Stimulated activated CD4-positive, alpha-beta T cell treated with anti-CD3 and anti-CD28 coated beads, Interleukin-2, amount 100 ng/mL, for 24 hours (primary cell): ENCODE measurements at regions not wholly inside any gene's neighbourhood (a gene's known extent, or its start where the extent isn't known, plus 50 kb on each side); places are given as distances from the start of the nearest gene placed in this dataset.
"Not testable (repeated sequence)": the region's sequence is repeated elsewhere in the genome, so short reads cannot be mapped to it uniquely, and the experiment has no call there.

Experiments
- DNase-seq, 2 donors: peaks; one replicate each; pipeline ENCODE4 v3.0.0-alpha.2; 2020

DNA sequence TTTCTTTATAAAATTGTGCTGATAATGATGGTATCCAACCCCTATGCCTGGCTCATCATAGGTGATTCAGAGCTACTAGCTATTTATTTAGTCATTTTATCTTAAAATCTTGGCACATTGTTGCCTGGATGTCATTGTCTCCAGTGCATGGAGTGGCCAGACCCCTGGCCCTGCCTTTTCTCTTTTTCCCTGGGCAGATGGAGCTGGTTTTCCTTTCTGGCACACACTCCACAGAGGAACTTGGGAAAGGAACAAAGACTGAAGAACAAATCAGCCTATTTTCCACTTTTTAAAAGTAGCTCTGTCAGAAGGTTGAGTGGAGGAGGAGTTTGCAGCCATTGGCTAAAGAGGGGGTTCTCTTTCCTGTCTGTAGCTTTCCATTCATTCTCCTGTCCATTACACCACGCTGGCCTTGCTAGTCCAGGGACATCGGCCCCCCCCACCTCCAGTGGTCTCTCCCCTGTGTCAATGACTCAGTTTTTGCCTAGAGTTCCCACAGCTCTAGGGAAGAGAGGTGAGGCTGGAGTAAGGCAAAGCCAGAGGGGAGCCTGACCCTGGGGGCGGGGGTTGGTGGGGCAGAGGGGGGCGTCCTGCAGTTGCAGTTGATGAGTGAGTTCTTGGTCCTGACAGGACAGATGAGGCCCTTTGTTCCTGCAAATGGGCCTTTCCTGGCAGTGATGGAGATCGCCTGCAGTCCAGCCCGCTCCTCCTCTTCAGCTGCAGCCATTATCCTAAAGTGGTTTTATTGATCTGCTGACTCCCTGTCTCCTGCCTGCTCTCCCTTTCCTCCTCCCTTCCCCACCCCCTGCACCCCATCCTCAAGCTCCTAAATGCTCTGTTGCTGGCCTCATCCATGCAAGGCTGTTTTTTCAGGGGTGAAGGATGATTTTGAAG, 774.5 kb downstream of the DHX35 start:
- DNase-seq: no peak

DNA sequence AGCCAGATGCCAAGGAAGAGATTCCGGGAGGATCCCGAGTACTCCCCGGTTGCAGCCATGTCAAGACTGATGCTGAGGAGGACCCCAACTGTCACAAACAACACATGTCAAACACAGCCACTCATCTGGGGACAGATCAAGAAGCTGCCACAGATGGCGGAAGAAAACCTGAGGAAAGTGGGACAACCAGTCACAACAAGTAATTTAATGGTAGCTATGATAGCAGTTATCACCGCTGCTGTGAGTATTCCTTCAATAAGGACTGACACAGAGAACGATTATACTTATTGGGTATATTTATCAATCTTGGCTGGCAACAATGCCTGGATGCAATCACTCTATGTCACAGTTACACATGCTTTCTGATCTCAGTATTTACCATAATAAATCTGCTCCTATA, 763.4 kb downstream of the DHX35 start:
- DNase-seq: not testable (repeated sequence)

DNA sequence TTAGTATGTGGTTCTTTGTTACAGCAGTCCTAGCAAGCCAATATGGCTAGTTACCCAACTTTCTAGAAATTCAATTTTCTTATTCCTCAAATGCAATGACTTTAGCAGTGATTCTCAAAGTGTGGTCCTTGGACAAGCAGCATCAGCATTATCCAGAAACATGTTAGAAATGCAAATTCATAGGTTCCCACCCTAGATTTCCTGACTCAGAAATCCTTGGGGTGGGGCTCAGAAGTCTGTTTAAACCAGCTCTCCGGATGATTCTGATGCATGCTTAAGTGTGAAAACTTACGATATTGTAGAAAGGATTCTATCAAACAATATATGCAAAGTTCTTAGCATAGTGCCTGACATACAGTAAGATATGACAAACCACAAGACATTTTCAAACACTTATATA, 757.1 kb downstream of the DHX35 start:
- DNase-seq: no peak

DNA sequence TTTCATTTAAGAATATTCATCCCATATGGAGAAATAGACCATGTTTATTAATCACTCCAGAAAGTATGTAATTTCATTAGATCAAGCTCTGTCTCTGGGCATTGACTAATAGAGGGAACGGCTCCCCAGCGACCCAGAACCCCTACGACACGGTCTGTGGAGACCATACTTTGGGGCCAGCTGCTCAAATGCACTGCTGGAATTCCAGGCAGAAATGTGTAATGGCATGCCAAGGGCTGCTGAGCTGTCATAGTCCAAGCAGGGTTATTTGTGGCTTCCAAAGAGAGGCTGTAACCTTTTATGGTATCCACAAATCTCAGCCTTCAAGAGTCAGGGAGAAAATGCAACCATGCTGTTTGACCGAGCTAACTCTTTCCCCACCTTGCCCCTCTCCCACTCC, 755.8 kb downstream of the DHX35 start:
- no peak for DNase-seq

DNA sequence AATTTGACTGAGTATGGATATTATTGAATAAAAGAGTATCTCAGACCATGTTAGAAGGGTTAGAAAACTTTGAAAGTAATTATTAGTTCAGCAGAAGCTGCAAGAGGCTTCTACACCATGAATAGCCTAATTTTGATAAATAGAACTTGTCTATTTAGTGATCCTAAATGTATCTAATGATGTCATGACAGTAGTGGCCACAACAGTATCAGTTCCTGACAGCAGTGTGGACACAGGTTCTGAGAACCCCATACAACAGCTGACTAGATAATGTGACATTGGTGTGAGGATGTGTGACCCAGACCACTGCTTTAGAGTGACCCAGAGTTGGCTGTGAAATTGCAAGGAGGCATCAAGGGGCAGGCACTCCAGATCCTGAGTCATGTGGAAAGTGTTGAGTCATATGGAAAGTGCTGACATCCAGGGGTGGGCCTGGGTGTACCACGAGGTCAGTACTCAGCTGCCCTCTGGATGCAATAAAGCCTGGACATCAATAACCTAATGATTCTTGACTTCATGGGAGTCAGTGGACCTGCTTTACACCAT, 754.7 kb downstream of the DHX35 start:
- DNase-seq: no peak

GRCh38 chr20:39713076-39713840, 751.1 kb downstream of the DHX35 start:
- DNase-seq: no peak

- no peak for DNase-seq
These were observed 744.1 kb downstream of the DHX35 start for GRCh38 chr20:39706184-39706663.

DNA sequence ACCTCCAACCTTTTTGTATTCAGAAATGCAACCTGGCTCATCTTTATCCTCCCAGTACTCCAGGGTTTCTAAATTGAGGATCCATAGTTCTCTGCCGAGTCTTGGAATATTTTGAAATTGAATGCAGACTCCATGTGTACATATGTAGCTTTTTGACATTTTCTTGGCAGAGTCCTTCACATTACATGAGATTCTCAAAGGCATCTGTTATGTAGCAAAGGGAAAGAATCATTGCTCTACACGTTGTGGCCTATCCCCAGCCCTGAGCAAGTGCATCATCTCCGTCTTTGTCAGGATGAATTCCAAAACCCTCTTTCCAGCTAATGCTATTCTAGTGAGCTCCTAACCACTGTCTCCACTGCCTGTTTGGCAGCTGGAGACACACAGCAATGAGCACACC, 742.9 kb downstream of the DHX35 start:
- DNase-seq: no peak

DNA sequence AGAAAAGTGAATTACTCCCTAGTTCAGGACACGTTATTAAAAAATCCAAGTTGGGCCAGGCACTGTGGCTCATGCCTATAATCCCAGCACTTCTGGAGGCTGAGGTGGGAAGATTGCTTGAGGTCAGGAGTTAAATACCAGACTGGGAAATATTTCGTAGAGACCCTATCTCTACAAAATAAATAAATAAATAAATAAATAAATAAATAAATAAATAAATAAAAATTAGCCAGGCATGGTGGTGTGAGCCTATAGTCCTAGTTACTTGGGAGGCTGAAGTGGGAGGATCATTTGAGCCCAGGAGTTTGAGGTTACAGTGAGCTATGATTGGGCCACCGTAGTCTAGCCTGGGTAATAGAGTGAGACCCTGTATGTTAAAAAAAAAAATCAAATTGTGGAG, 741.2 kb downstream of the DHX35 start:
- not testable (repeated sequence) for DNase-seq

GRCh38 chr20:39702701-39703349, 740.7 kb downstream of the DHX35 start:
- no peak for DNase-seq

GRCh38 chr20:39700528-39700927, 738.4 kb downstream of the DHX35 start:
- no peak for DNase-seq

- DNase-seq: no peak
These were observed 737.1 kb downstream of the DHX35 start for GRCh38 chr20:39699166-39699725.

DNA sequence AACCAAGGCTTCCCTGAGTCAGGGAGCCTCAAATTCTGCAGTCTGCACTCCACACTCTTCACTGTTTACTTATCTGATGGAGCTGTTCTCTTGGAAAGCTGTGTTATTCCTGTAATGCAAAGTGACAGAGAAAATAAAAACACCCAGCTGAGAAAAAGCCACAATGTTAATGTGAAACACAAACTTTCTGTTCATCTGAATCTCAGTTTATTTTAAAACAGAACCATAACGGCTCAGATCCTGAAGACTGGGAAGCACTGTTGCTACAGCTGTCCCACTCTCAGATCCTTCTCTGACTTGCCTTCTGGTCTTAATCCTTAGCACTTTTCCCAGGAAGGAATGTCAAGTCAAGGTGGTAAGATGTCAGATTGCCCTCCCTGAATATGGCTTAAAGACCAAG, 736.6 kb downstream of the DHX35 start:
- DNase-seq: no peak

DNA sequence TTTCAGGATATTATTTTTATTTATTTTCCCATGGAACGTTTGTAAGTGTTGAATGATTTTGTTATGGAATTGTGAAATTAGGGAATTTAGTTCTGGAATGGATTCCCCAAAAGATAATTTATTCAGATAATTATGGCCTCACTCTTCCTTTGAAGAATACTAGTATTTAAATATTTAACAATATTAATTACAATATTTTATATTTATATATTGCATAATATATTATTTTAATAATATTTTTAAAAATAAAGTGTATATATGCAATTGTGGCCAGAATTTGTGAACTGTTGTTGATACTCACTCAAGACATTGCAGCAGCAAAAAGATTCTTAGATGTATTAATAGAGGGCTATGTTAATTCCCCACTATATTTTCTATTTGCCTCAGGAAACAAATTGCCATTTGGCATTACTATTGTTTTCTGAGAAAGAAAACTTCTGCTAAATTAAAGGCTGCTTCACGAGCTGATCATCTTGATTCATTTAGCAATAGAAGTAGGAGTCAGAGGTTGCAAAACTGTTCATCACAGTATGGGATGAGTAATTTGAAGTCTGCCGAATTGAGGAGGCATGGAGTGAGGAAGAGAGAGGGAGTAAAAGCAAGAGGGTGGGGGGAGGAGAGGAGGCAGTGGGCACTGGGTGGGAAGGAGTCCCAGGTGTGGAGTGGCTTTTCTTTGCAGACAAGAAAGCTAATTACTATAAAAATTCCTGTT, 729.2 kb downstream of the DHX35 start:
- no peak for DNase-seq

GRCh38 chr20:39676857-39677391, 714.8 kb downstream of the DHX35 start:
- no peak for DNase-seq

- DNase-seq: no peak
These were observed 714.1 kb downstream of the DHX35 start for GRCh38 chr20:39676241-39676640.

- no peak for DNase-seq
These were observed 712.7 kb downstream of the DHX35 start for GRCh38 chr20:39674842-39675241.

DNA sequence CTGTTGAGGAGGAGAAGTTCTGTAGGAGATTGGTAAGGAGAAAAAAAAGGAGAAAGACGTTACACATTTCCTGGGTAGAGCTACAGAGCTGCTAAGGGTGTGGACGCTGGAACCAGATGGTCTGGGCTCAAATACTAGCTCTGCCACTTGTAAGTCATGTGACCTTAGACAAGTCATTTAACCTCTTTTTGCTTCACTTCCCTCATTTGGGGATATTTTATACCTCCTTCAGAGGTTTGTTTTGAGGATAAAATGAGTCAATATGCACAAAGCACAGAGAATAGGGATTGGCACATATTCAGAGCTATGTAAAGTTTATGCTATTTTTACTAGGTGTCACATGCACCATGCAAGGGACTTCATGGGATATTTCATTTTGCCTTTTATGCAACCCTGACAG, 708.8 kb downstream of the DHX35 start:
- no peak for DNase-seq

- DNase-seq: no peak
These were observed 707.5 kb downstream of the DHX35 start for GRCh38 chr20:39669659-39670058.

- DNase-seq: no peak
These were observed 705.9 kb downstream of the DHX35 start for GRCh38 chr20:39668038-39668437.

DNA sequence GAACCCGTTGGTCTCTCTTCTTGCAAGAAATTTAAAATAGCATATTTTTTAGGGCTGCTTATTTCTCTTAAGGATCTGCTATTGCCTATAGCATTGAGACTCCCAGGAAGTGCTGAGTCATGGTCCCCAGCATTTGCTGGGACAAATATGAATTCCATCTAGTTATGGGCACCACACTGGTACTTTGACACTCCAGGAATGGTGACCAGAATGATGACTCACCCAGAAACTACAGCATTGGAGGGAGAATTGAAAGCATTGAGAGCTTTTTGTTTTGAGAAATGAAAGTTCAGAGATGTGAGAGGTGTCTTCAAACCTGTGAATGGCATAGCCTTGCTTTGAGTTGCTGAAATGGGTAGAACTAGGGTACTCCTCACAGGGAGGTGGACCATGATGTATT, 699.7 kb downstream of the DHX35 start:
- DNase-seq: no peak

GRCh38 chr20:39660965-39661364, 698.8 kb downstream of the DHX35 start:
- no peak for DNase-seq
